K562 (cell line): ENCODE measurements at regions not wholly inside any gene's neighbourhood (a gene's known extent, or its start where the extent isn't known, plus 50 kb on each side); places are given as distances from the start of the nearest gene placed in this dataset.

Source experiments
- BRD9 ChIP-seq: fragments of 450-650 bp; IDR thresholded peaks from 2 replicates; pipeline ENCODE4 v1.6.1; 2018; ENCODE audit warnings: low read depth; ENCODE audit not compliant: partially characterized antibody
- CXXC5 ChIP-seq: fragments of 250-450 bp; sonication (Bioruptor Pico); IDR thresholded peaks from 2 replicates; pipeline ENCODE4 v1.8.0; 2022; ENCODE audit warnings: inconsistent platforms, mild to moderate bottlenecking, moderate library complexity
- EGR1 ChIP-seq: fragments of 450-650 bp; conservative IDR thresholded peaks from 2 replicates; pipeline ENCODE4 v1.6.1; 2017; ENCODE audit warnings: mild to moderate bottlenecking
- FOXP1 ChIP-seq: sonication (generic); formaldehyde crosslinking; IDR thresholded peaks from 2 replicates; pipeline ENCODE4 v1.8.0; 2022; ENCODE audit warnings: mild to moderate bottlenecking, missing genetic modification reagents
- HLTF ChIP-seq: fragments of 450-650 bp; IDR thresholded peaks from 2 replicates; pipeline ENCODE4 v1.6.1; 2016
- IFI16 ChIP-seq: fragments of 250-450 bp; sonication (Bioruptor Pico); IDR thresholded peaks from 2 replicates; pipeline ENCODE4 v2.1.2; 2022; ENCODE audit warnings: mild to moderate bottlenecking, inconsistent platforms
- IRF2 ChIP-seq: sonication (generic); formaldehyde crosslinking; IDR thresholded peaks from 2 replicates; pipeline ENCODE4 v1.8.1; 2022; ENCODE audit warnings: mild to moderate bottlenecking, missing genetic modification reagents
- KDM2B ChIP-seq: fragments of 250-450 bp; sonication (Bioruptor Pico); IDR thresholded peaks from 2 replicates; pipeline ENCODE4 v1.8.0; 2021; ENCODE audit warnings: mild to moderate bottlenecking, moderate library complexity
- KHSRP ChIP-seq: fragments of 450-650 bp; IDR thresholded peaks from 2 replicates; pipeline ENCODE4 v1.6.1; 2017
- MCM5 ChIP-seq: fragments of 450-650 bp; IDR thresholded peaks from 2 replicates; pipeline ENCODE4 v1.6.1; 2016; ENCODE audit warnings: low read depth
- MEF2D ChIP-seq: conservative IDR thresholded peaks from 2 replicates; pipeline ENCODE4 v1.6.1; 2016; ENCODE audit warnings: low read depth, missing genetic modification characterization, missing compliant biosample characterization
- OTX1 ChIP-seq: fragments of 450-650 bp; formaldehyde crosslinking; IDR thresholded peaks from 2 replicates; pipeline ENCODE4 v1.4.0; 2022; ENCODE audit warnings: mild to moderate bottlenecking
- POLR2G ChIP-seq: fragments of 200-400 bp; formaldehyde crosslinking; IDR thresholded peaks from 2 replicates; pipeline ENCODE4 v1.6.1; 2017; ENCODE audit warnings: low read depth, mild to moderate bottlenecking, antibody characterized with exemption, low read length, moderate library complexity
- POLR3A ChIP-seq: IDR thresholded peaks from 2 replicates; pipeline ENCODE4 v1.6.1; 2011; ENCODE audit warnings: borderline replicate concordance, mild to moderate bottlenecking, moderate library complexity; ENCODE audit not compliant: insufficient read length, insufficient read depth; ENCODE audit errors: extremely low read depth
- PURB ChIP-seq: sonication (generic); formaldehyde crosslinking; IDR thresholded peaks from 2 replicates; pipeline ENCODE4 v1.9.0; 2021; ENCODE audit warnings: low read depth, mild to moderate bottlenecking, missing genetic modification reagents
- RAD21 ChIP-seq, 2 experiments: fragments of 250-450 bp in 1 of 2; fragments of 450-650 bp in 1 of 2; sonication (Bioruptor Pico) in 1 of 2; formaldehyde crosslinking in 1 of 2; IDR thresholded peaks in 1 of 2; conservative IDR thresholded peaks in 1 of 2; 2 replicates each; pipeline versions ENCODE4 v1.4.0 to v1.8.0; 2020 to 2022; ENCODE audit warnings: mild to moderate bottlenecking in 2 of 2, moderate library complexity in 1 of 2
- TBL1XR1 ChIP-seq, 2 experiments: IDR thresholded peaks; 2 replicates each; pipeline ENCODE4 v1.6.1; 2012; ENCODE audit warnings: improper control_type of control experiment in 2 of 2, low read length in 2 of 2, mild to moderate bottlenecking in 1 of 2
- XRCC3 ChIP-seq: fragments of 450-650 bp; IDR thresholded peaks from 2 replicates; pipeline ENCODE4 v1.6.1; 2017; ENCODE audit warnings: mild to moderate bottlenecking, moderate library complexity
- ZFPM2 ChIP-seq: fragments of 250-450 bp; sonication (Bioruptor Pico); IDR thresholded peaks from 2 replicates; pipeline ENCODE4 v1.5.1; 2022; ENCODE audit warnings: mild to moderate bottlenecking
- ZNF3 ChIP-seq: fragments of 250-450 bp; sonication (Bioruptor Pico); IDR thresholded peaks from 2 replicates; pipeline ENCODE4 v1.5.0; 2021; ENCODE audit warnings: mild to moderate bottlenecking, moderate library complexity
- ZNF347 ChIP-seq: fragments of 450-650 bp; formaldehyde crosslinking; IDR thresholded peaks from 2 replicates; pipeline ENCODE4 v1.4.0; 2020; ENCODE audit warnings: low read depth, mild to moderate bottlenecking, moderate library complexity
- ZNF561 ChIP-seq: fragments of 450-650 bp; formaldehyde crosslinking; conservative IDR thresholded peaks from 2 replicates; pipeline ENCODE4 v1.4.0; 2020; ENCODE audit warnings: mild to moderate bottlenecking, moderate library complexity
- ZNF583 ChIP-seq: fragments of 250-450 bp; sonication (Bioruptor Pico); IDR thresholded peaks from 2 replicates; pipeline ENCODE4 v1.4.0; 2020
- ZNF584 ChIP-seq: fragments of 200-800 bp; sonication (Bioruptor generic); IDR thresholded peaks from 2 replicates; pipeline ENCODE4 v1.6.1; 2016; ENCODE audit warnings: low read depth, mild to moderate bottlenecking, missing genetic modification characterization, missing compliant biosample characterization
- ZNF589 ChIP-seq: fragments of 200-800 bp; sonication (Bioruptor generic); IDR thresholded peaks from 2 replicates; pipeline ENCODE4 v1.6.1; 2016; ENCODE audit warnings: low read depth, missing genetic modification characterization, missing compliant biosample characterization
- ZNF707 ChIP-seq: fragments of 250-450 bp; sonication (Bioruptor Pico); conservative IDR thresholded peaks from 2 replicates; pipeline ENCODE4 v1.8.0; 2022; ENCODE audit warnings: inconsistent platforms, mild to moderate bottlenecking, moderate library complexity
- TF ChIP-seq, protein P1 (sequence below): fragments of 450-650 bp; IDR thresholded peaks from 2 replicates; pipeline ENCODE4 v1.7.0; 2016; ENCODE audit warnings: borderline replicate concordance
- TF ChIP-seq, protein P2 (sequence below), 2 experiments: fragments of 450-650 bp in 1 of 2; IDR thresholded peaks; 2 replicates each; pipeline ENCODE4 v1.6.1; 2011 to 2017; ENCODE audit warnings: low read depth in 2 of 2, antibody characterized with exemption in 1 of 2, borderline replicate concordance in 1 of 2, low read length in 1 of 2, mild to moderate bottlenecking in 1 of 2, mixed read lengths in 1 of 2; ENCODE audit not compliant: control insufficient read depth in 1 of 2

GRCh38 chr18:22093731-22094357, 75.5 kb upstream of the GATA6 start (continued):
- no peak for TF ChIP-seq ZNF561
- TF ChIP-seq IRF2, result no peak
- no peak for TF ChIP-seq HLTF
- no peak for TF ChIP-seq ZNF584 (CRISPR knock-in tag)
- no peak for TF ChIP-seq MEF2D
- TF ChIP-seq ZNF707 (CRISPR knock-in tag), result no peak
- TF ChIP-seq POLR3A, result no peak
- no peak; a peak in 1 of 4 replicates for TF ChIP-seq RAD21 (CRISPR knock-in tag; conservative IDR thresholded peaks at IDR 0.05 in 1 of 2, IDR thresholded peaks at IDR 0.05 in 1 of 2)
- no peak for TF ChIP-seq ZNF347 (CRISPR knock-in tag)
- no peak for TF ChIP-seq POLR2G
- peak; percentile 90 for TF ChIP-seq CXXC5 (CRISPR knock-in tag)
- no peak for TF ChIP-seq OTX1 (CRISPR knock-in tag)
- TF ChIP-seq ZNF589, result no peak
- TF ChIP-seq ZNF3 (CRISPR knock-in tag), result no peak
- TF ChIP-seq, protein P1, sequence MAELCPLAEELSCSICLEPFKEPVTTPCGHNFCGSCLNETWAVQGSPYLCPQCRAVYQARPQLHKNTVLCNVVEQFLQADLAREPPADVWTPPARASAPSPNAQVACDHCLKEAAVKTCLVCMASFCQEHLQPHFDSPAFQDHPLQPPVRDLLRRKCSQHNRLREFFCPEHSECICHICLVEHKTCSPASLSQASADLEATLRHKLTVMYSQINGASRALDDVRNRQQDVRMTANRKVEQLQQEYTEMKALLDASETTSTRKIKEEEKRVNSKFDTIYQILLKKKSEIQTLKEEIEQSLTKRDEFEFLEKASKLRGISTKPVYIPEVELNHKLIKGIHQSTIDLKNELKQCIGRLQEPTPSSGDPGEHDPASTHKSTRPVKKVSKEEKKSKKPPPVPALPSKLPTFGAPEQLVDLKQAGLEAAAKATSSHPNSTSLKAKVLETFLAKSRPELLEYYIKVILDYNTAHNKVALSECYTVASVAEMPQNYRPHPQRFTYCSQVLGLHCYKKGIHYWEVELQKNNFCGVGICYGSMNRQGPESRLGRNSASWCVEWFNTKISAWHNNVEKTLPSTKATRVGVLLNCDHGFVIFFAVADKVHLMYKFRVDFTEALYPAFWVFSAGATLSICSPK, result no peak
- TF ChIP-seq MCM5, result no peak
- TF ChIP-seq IFI16 (CRISPR knock-in tag), result no peak
- TF ChIP-seq, protein P2, sequence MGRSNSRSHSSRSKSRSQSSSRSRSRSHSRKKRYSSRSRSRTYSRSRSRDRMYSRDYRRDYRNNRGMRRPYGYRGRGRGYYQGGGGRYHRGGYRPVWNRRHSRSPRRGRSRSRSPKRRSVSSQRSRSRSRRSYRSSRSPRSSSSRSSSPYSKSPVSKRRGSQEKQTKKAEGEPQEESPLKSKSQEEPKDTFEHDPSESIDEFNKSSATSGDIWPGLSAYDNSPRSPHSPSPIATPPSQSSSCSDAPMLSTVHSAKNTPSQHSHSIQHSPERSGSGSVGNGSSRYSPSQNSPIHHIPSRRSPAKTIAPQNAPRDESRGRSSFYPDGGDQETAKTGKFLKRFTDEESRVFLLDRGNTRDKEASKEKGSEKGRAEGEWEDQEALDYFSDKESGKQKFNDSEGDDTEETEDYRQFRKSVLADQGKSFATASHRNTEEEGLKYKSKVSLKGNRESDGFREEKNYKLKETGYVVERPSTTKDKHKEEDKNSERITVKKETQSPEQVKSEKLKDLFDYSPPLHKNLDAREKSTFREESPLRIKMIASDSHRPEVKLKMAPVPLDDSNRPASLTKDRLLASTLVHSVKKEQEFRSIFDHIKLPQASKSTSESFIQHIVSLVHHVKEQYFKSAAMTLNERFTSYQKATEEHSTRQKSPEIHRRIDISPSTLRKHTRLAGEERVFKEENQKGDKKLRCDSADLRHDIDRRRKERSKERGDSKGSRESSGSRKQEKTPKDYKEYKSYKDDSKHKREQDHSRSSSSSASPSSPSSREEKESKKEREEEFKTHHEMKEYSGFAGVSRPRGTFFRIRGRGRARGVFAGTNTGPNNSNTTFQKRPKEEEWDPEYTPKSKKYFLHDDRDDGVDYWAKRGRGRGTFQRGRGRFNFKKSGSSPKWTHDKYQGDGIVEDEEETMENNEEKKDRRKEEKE (IDR thresholded peaks at IDR 0.05; ENCODE audit: borderline replicate concordance in 1 of 2, control insufficient read depth in 1 of 2, low read depth in 2 of 2, low read length in 1 of 2), result no peak
- peak in 1 of 2 experiments; percentile 53; a peak in 2 of 4 replicates for TF ChIP-seq TBL1XR1 (IDR thresholded peaks at IDR 0.05; ENCODE audit: low read length in 2 of 2)
- TF ChIP-seq KDM2B (CRISPR knock-in tag), result no peak
- TF ChIP-seq BRD9, result no peak
- peak; percentile 88 for TF ChIP-seq EGR1
- TF ChIP-seq ZNF583 (CRISPR knock-in tag), result no peak
- TF ChIP-seq FOXP1 (CRISPR knock-in tag), result no peak
- no peak for TF ChIP-seq PURB (CRISPR knock-in tag)
- no peak for TF ChIP-seq ZFPM2 (CRISPR knock-in tag)
- TF ChIP-seq XRCC3, result no peak
- no peak for TF ChIP-seq KHSRP
